Immature natural killer cell (primary cell): ENCODE measurements at regions not wholly inside any gene's neighbourhood (a gene's known extent, or its start where the extent isn't known, plus 50 kb on each side); places are given as distances from the start of the nearest gene placed in this dataset.

Experiments
- DNase-seq, 3 donors: peaks; one replicate each; pipeline ENCODE4 v3.0.0; 2022; ENCODE audit warnings: mixed read lengths in 1 of 3
- H3K27ac Mint-ChIP-seq, 6 donors: one replicate each; pipeline ENCODE4 v1.8.0; 2020; ENCODE audit warnings: mixed read lengths in 6 of 6, mild to moderate bottlenecking in 5 of 6, inconsistent platforms in 4 of 6, moderate library complexity in 3 of 6
- H3K27me3 Mint-ChIP-seq, 3 donors: one replicate each; pipeline ENCODE4 v1.8.0; 2020 to 2021; ENCODE audit warnings: low read depth in 3 of 3, mild to moderate bottlenecking in 3 of 3, mixed read lengths in 3 of 3, moderate library complexity in 3 of 3, inconsistent platforms in 1 of 3
- H3K36me3 Mint-ChIP-seq, 3 donors: one replicate each; pipeline ENCODE4 v1.8.0; 2020; ENCODE audit warnings: mixed read lengths in 3 of 3, inconsistent platforms in 2 of 3, mild to moderate bottlenecking in 2 of 3
- H3K4me1 Mint-ChIP-seq, 2 donors: one replicate each; pipeline ENCODE4 v1.8.0; 2020; ENCODE audit warnings: inconsistent platforms in 2 of 2, mild to moderate bottlenecking in 2 of 2, mixed read lengths in 2 of 2, moderate library complexity in 1 of 2
- H3K4me3 Mint-ChIP-seq, 5 donors: one replicate each; pipeline ENCODE4 v1.8.0; 2020; ENCODE audit warnings: mild to moderate bottlenecking in 5 of 5, mixed read lengths in 5 of 5, inconsistent platforms in 3 of 5, moderate library complexity in 3 of 5
- H3K9me3 Mint-ChIP-seq, 6 donors: one replicate each; pipeline ENCODE4 v1.8.0; 2020; ENCODE audit warnings: mild to moderate bottlenecking in 6 of 6, mixed read lengths in 6 of 6, inconsistent platforms in 4 of 6, moderate library complexity in 3 of 6

DNA sequence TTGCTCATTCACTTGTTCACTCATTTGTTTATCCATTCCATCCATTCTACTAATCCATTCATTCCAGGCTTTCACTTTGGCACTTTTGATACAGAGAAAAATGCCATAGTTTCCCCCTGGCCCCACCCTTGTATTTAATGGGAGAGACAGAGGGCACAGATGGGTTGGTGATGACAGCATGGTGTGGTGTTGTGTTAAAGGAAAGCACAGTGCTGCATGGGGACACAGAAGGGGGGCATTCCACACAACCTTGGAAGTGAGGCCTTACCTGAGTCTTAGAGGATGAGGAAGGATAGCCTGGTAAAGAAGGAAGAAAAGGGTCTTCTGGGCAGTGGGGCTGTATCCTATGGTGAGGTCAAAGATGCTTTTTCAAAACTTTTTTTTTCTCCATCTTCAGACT, 248.5 kb upstream of the C11orf87 start:
- peaks cover 0 to 4% (median 2%) of the 10 kb centered on the region in 3 donors for H3K27me3 Mint-ChIP-seq
- H3K27ac Mint-ChIP-seq = no peak overlapping the region
- no peaks in the 10 kb centered on the region for H3K36me3 Mint-ChIP-seq
- no peak overlapping the region for H3K4me3 Mint-ChIP-seq
- H3K9me3 Mint-ChIP-seq = peaks cover 0 to 4% (median 0%) of the 10 kb centered on the region in 6 donors
- no peak for DNase-seq
- H3K4me1 Mint-ChIP-seq = no peaks in the 10 kb centered on the region

DNA sequence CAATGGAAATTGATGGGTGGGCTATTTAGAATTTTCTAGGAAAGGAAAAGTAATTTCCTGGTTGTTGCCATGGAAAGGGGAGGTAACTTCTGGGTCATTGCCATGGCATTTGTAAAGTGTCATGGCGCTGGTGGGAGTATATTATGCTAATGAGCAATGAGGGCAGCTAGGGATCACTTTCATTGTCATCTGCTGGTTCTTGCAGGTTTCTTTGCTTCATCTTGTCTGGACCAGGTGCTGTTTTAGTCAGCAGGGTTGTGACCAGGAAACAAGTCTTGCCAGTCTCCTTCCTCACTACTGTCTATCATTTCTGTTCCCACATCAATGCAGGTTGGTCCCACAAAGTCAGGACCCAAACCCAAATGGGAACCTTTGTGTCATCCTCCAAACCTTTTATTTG, 237.6 kb upstream of the C11orf87 start:
- Mint-ChIP-seq H3K9me3 (peaks cover 0 to 16% (median under 1%) of the 10 kb centered on the region in 6 donors), H3K4me1 (no peaks in the 10 kb centered on the region), H3K27ac (no peak overlapping the region), H3K36me3 (no peaks in the 10 kb centered on the region), H3K4me3 (no peak overlapping the region), H3K27me3 (peaks cover 0 to 2% (median 2%) of the 10 kb centered on the region in 3 donors)
- DNase-seq = no peak

- Mint-ChIP-seq H3K4me1 (no peaks in the 10 kb centered on the region), H3K27ac (no peak overlapping the region), H3K9me3 (peaks cover 4 to 28% (median 9%) of the 10 kb centered on the region in 6 donors), H3K36me3 (no peaks in the 10 kb centered on the region), H3K27me3 (peaks cover 1 to 5% (median 2%) of the 10 kb centered on the region in 3 donors), H3K4me3 (no peak overlapping the region)
- DNase-seq = no peak
Measured at GRCh38 chr11:109192864-109193263, 229.1 kb upstream of the C11orf87 start.

DNA sequence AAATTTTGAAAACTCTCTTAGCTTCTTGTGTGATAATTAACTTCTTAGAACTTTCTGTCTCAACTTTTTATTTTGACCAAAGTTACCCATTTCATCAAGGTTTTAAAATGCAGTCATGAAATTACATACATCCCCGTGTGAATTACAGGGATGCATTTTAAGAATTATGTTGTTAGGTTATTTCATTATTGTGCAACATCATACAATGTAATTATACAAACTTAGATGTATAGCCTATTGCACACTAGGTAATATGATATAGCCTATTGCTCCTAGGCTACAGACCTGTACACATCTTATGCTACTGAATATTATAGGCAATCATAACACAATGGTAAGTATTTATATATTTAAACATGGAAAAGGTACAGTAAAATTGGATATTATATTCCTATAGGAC, 228.1 kb upstream of the C11orf87 start:
- Mint-ChIP-seq H3K36me3 (no peaks in the 10 kb centered on the region), H3K27ac (no peak overlapping the region), H3K27me3 (peaks cover 2 to 7% (median 4%) of the 10 kb centered on the region in 3 donors), H3K9me3 (peaks cover 0 to 21% (median 9%) of the 10 kb centered on the region in 6 donors), H3K4me1 (no peaks in the 10 kb centered on the region), H3K4me3 (no peak overlapping the region)
- DNase-seq = no peak

DNA sequence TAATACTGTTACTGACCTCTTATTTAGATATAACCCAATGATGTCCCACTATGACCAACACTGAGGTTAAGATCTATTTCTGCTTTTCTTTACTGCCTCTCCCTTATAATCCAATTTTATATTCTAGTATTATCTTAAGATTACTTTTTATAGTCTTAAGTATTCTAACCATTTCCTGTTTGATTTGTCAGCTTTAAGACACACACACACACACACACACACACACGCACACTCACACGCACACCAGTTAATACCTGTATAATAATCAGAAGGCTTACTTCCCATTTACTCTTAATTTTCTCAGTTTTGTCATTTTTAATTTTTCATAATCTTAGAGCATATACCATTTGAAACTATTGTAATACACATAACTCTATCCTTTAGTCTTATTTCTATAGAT, 226.0 kb upstream of the C11orf87 start:
- no peak overlapping the region for H3K27ac Mint-ChIP-seq
- H3K4me3 Mint-ChIP-seq = no peak overlapping the region
- H3K4me1 Mint-ChIP-seq = no peaks in the 10 kb centered on the region
- peaks cover 2 to 10% (median 3%) of the 10 kb centered on the region in 3 donors for H3K27me3 Mint-ChIP-seq
- H3K9me3 Mint-ChIP-seq = peaks cover 0 to 18% (median 9%) of the 10 kb centered on the region in 6 donors
- H3K36me3 Mint-ChIP-seq = no peaks in the 10 kb centered on the region
- no peak for DNase-seq

- Mint-ChIP-seq H3K27me3 (peaks cover 3 to 7% (median 3%) of the 10 kb centered on the region in 3 donors), H3K36me3 (no peaks in the 10 kb centered on the region), H3K27ac (no peak overlapping the region), H3K4me1 (no peaks in the 10 kb centered on the region), H3K9me3 (peaks cover 0 to 12% (median 2%) of the 10 kb centered on the region in 6 donors), H3K4me3 (no peak overlapping the region)
- no peak for DNase-seq
Measured at GRCh38 chr11:109197656-109198055, 224.3 kb upstream of the C11orf87 start.

DNA sequence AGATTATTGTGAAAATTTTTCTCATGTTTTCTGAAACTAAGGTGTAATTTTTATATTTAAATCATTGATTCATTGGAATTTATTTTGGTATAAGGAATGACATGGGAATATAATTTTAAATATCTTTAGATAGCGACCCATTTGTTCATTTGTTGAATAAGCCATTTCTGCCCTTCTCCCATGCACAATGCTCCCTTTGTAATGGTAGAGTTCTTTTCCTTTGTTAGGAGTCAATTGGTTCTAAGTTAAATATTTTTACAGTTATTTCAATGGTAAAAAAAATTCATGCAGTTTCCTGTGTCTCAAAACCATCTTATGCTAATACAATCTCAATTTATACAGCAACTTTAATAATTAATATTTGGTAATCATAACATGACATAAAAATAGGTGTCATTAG, 218.8 kb upstream of the C11orf87 start:
- Mint-ChIP-seq H3K27me3 (peaks cover 3 to 5% (median 3%) of the 10 kb centered on the region in 3 donors), H3K9me3 (peaks cover 0 to 16% (median 0%) of the 10 kb centered on the region in 6 donors), H3K4me1 (no peaks in the 10 kb centered on the region), H3K4me3 (no peak overlapping the region), H3K36me3 (no peaks in the 10 kb centered on the region), H3K27ac (no peak overlapping the region)
- DNase-seq = no peak

DNA sequence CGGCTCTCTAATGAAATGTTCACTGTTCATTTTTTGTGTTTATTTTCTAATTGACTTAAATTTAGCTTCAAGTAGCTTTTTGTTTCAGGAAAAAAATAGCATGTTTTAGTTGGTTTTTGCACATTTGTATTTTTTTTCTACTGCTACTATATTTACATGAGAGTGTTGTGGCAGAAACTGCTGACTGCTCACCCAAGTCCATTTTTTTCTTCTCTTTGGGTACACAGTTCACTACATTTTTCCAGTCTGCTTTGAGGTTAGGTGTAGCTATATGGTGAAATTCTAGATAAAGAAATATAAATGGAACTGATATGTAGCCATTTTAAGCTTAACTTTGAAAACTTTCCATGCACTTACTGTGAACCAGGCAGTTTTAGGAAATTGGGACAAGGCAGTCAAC, 216.7 kb upstream of the C11orf87 start:
- H3K4me3 Mint-ChIP-seq = no peak overlapping the region
- peaks cover 0 to 3% (median 0%) of the 10 kb centered on the region in 3 donors for H3K27me3 Mint-ChIP-seq
- peaks cover 0 to 11% (median 0%) of the 10 kb centered on the region in 6 donors for H3K9me3 Mint-ChIP-seq
- H3K36me3 Mint-ChIP-seq = no peaks in the 10 kb centered on the region
- no peak overlapping the region for H3K27ac Mint-ChIP-seq
- H3K4me1 Mint-ChIP-seq = no peaks in the 10 kb centered on the region
- no peak for DNase-seq

GRCh38 chr11:109208121-109208520, 213.9 kb upstream of the C11orf87 start:
- Mint-ChIP-seq H3K4me3 (no peak overlapping the region), H3K4me1 (no peaks in the 10 kb centered on the region), H3K36me3 (no peaks in the 10 kb centered on the region), H3K27me3 (peaks cover 0 to 3% (median 1%) of the 10 kb centered on the region in 3 donors), H3K9me3 (peaks cover 0 to 9% (median 0%) of the 10 kb centered on the region in 6 donors), H3K27ac (no peak overlapping the region)
- DNase-seq = no peak

DNA sequence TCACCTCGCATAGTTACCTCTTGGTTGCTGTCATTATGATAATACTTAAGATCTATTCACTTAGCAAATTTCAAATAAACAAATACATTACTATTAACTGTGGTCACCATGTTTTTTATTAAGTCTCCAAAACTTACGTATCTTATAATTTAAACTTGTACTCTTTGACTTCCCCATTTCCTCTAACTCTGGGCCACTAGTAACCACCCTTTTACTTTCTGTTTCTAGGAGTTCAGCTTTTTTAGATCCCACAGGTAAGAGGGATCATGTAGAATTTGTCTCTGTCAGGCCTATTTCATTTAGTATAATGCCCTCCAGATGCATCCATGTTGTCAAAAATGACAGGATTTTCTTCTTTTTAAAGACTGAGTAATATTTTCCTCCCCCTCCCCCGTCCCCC, 212.4 kb upstream of the C11orf87 start:
- Mint-ChIP-seq H3K36me3 (no peaks in the 10 kb centered on the region), H3K9me3 (peaks cover 0 to 9% (median 0%) of the 10 kb centered on the region in 6 donors), H3K4me1 (no peaks in the 10 kb centered on the region), H3K27me3 (peaks cover 0 to 3% (median 1%) of the 10 kb centered on the region in 3 donors), H3K4me3 (no peak overlapping the region), H3K27ac (no peak overlapping the region)
- DNase-seq = no peak

DNA sequence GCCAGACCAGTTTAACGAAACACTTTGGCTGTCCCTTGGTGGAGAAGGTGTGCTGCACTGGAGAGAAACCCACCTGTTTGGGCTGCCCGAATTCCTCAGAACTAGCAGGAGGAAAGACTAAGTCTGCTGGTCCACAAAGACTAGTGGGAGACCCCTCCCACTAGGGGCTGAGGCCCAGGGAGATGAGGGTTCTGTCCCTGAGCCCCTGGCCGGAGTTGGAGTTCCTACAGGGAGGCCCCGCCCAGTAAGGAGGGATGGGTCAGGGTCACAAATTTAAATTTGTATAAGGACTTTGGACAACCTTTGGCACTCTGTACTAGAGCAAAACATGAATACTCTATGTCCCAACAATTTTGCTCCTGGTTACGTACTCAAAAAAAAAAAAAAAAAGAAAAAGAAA, 200.8 kb upstream of the C11orf87 start:
- Mint-ChIP-seq H3K36me3 (no peaks in the 10 kb centered on the region), H3K27ac (no peak overlapping the region), H3K27me3 (peaks cover 0 to 5% (median 0%) of the 10 kb centered on the region in 3 donors), H3K9me3 (peaks cover 7 to 24% (median 13%) of the 10 kb centered on the region in 6 donors), H3K4me3 (no peak overlapping the region), H3K4me1 (no peaks in the 10 kb centered on the region)
- DNase-seq = no peak

- Mint-ChIP-seq H3K4me1 (no peaks in the 10 kb centered on the region), H3K36me3 (no peaks in the 10 kb centered on the region), H3K4me3 (no peak overlapping the region), H3K27me3 (peaks cover 0 to 5% (median 0%) of the 10 kb centered on the region in 3 donors), H3K27ac (no peak overlapping the region), H3K9me3 (peaks cover 7 to 17% (median 15%) of the 10 kb centered on the region in 6 donors)
- no peak for DNase-seq
Measured at GRCh38 chr11:109222761-109223160, 199.2 kb upstream of the C11orf87 start.

DNA sequence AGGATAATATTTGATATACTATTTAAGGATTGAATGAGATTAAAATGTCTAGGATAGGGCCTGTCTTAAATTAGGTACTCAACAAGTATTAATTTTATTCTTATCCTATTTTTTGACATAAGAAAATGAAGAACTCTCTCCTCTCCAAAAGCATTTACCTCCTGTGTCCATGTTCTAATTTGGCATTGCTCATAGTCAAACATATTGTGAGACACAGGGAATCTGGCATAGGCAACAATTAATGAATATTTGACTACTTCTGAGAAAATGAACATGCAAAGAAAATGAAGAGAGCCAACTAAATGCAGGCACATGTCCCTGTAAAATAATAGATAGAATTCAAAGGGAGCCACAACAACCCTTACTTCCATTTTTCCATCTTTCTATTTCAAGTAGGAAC, 198.5 kb upstream of the C11orf87 start:
- peaks cover 4 to 16% (median 11%) of the 10 kb centered on the region in 6 donors for H3K9me3 Mint-ChIP-seq
- H3K27me3 Mint-ChIP-seq = peaks cover 0 to 5% (median 0%) of the 10 kb centered on the region in 3 donors
- no peak overlapping the region for H3K4me3 Mint-ChIP-seq
- no peaks in the 10 kb centered on the region for H3K36me3 Mint-ChIP-seq
- no peak for DNase-seq
- H3K27ac Mint-ChIP-seq = no peak overlapping the region
- H3K4me1 Mint-ChIP-seq = no peaks in the 10 kb centered on the region

DNA sequence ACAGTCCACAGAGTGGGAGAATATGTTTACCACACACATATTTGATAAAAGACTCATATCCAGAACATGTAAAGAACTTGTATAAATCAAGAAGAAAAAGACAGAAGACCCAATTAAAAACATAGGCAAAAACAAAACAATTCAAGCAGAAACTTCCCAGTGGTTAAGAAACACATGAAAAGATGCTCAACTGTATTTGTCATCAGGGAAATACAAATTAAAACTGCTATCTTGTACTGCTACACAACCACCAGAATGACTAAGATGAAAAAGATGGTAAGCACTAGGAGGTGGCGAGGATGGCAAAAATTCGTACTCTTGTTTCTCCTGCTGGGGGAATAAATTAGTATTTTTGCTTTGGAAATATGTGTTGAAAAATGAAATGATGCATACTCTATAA, 192.3 kb upstream of the C11orf87 start:
- peaks cover 0 to 6% (median 0%) of the 10 kb centered on the region in 6 donors for H3K9me3 Mint-ChIP-seq
- H3K4me3 Mint-ChIP-seq = no peak overlapping the region
- no peaks in the 10 kb centered on the region for H3K36me3 Mint-ChIP-seq
- H3K27ac Mint-ChIP-seq = no peak overlapping the region
- H3K4me1 Mint-ChIP-seq = no peaks in the 10 kb centered on the region
- no peak for DNase-seq
- H3K27me3 Mint-ChIP-seq = no peaks in the 10 kb centered on the region

DNA sequence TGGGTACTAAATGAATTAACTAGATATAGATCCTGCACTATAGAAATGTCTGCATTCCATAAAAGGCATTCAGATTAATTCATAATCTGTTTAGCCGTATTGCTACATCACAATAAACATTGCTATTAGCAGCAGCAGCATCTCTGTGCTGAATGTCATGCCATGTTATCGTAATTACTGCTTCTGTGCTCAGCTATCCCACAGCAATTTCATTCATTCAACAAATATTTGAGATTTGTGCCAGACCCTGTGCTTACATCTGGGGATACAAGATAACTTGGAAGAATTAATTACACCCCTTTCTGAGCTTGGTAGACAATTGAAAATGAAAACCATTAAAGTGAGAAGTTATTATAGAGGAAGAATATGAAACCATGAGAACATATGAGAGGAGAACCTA, 185.8 kb upstream of the C11orf87 start:
- Mint-ChIP-seq H3K27ac (no peak overlapping the region), H3K4me3 (no peak overlapping the region), H3K36me3 (no peaks in the 10 kb centered on the region), H3K27me3 (peaks cover 0 to 4% (median 0%) of the 10 kb centered on the region in 3 donors), H3K9me3 (peaks cover 2 to 12% (median 6%) of the 10 kb centered on the region in 6 donors), H3K4me1 (no peaks in the 10 kb centered on the region)
- no peak for DNase-seq
